ENCODE measurements at regions not wholly inside any gene's neighbourhood (a gene's known extent, or its start where the extent isn't known, plus 50 kb on each side); places are given as distances from the start of the nearest gene placed in this dataset.

GRCh38 chr1:196128835-196129234, 479.4 kb downstream of the KCNT2 start:
- TF ChIP-seq ELF1 (IDR thresholded peaks at IDR 0.05; ENCODE audit: borderline replicate concordance, low read depth) (no peak), RAD21 (IDR thresholded peaks at IDR 0.05; ENCODE audit: low read depth) (no peak), POLR2AphosphoS5 (IDR thresholded peaks at IDR 0.05; ENCODE audit: low read depth, low read length) (no peak), TCF7L2 (IDR thresholded peaks at IDR 0.05; ENCODE audit: borderline replicate concordance, extremely low read depth, insufficient read depth, insufficient read length) (no peak), YY1 (IDR thresholded peaks at IDR 0.05; ENCODE audit: extremely low read depth, insufficient replicate concordance, low read depth, low read length) (no peak), ZNF274 (IDR thresholded peaks at IDR 0.05; ENCODE audit: low read depth, low read length) (no peak), POLR2A (IDR thresholded peaks at IDR 0.05; ENCODE audit: borderline replicate concordance, extremely low read depth, insufficient read depth, insufficient read length) (no peak), REST (IDR thresholded peaks at IDR 0.05; ENCODE audit: low read depth) (no peak), CTCF (IDR thresholded peaks at IDR 0.05 in 2 of 3, conservative IDR thresholded peaks at IDR 0.05 in 1 of 3; ENCODE audit: borderline replicate concordance in 1 of 3, insufficient read depth in 1 of 3, low read depth in 2 of 3, low read length in 2 of 3) (no peak), EZH2phosphoT487 (IDR thresholded peaks at IDR 0.05; ENCODE audit: borderline replicate concordance) (no peak), JUND (IDR thresholded peaks at IDR 0.05) (no peak), SIN3A (IDR thresholded peaks at IDR 0.05; ENCODE audit: low read depth) (no peak), ZBTB33 (IDR thresholded peaks at IDR 0.05; ENCODE audit: extremely low read depth, insufficient replicate concordance, low read length) (no peak), ZFX (IDR thresholded peaks at IDR 0.05) (no peak)

All from HCT116 (cell line).